GM12878 (cell line): ENCODE measurements at regions not wholly inside any gene's neighbourhood (a gene's known extent, or its start where the extent isn't known, plus 50 kb on each side); places are given as distances from the start of the nearest gene placed in this dataset.

Experiments
- ATAC-seq: fragments of 200-7000 bp; cut with Tn5 transposase; 3 replicates; pipeline ENCODE4 v1.9.1; 2020; ENCODE audit warnings: mild to moderate bottlenecking, moderate library complexity
- BruUV-seq: library from RNA; stranded (reverse); fragments of 400-500 nt; replicated peaks from 2 replicates; lab custom pipeline; 2021; lab: Mats Ljungman, UMichigan
- CTCF ChIA-PET: fragments of 300-600 bp; sonication (Branson Sonifier 250); formaldehyde crosslinking; extraction: SDS; loops from one replicate; lab custom pipeline; 2021; ENCODE audit warnings: inconsistent platforms; lab: Yijun Ruan, JAX
- POLR2A ChIA-PET: fragments of 350-600 bp; formaldehyde crosslinking; extraction: SDS; loops from one replicate; lab custom pipeline; 2021; ENCODE audit warnings: inconsistent platforms; lab: Charles Lee
- RAD21 ChIA-PET: fragments of 300-600 bp; sonication (Branson Sonifier 250); formaldehyde crosslinking; loops from one replicate; lab custom pipeline; 2023; ENCODE audit warnings: antibody characterized with exemption; ENCODE audit not compliant: unreplicated experiment; lab: Charles Lee
- SMC1A ChIA-PET: fragments of 300-600 bp; sonication (Branson Sonifier 250); formaldehyde crosslinking; loops from one replicate; lab custom pipeline; 2023; ENCODE audit not compliant: unreplicated experiment, uncharacterized antibody; lab: Charles Lee
- DNase-seq: peaks from one replicate; pipeline ENCODE4 v3.0.0-alpha.2; 2011; ENCODE audit warnings: low read depth, low spot score
- FAIRE-seq: peaks from 3 replicates; lab custom pipeline; 2011; peaks lifted over from hg19 to GRCh38; lab: Jason Lieb, UNC
- H2AFZ ChIP-seq: 2 replicates; pipeline ENCODE4 v1.6.0; 2011; ENCODE audit warnings: low read depth, low read length, control low read depth; ENCODE audit not compliant: control insufficient read depth
- H3K27ac ChIP-seq: 2 replicates; pipeline ENCODE4 v1.5.1; 2011; ENCODE audit warnings: control low read depth; ENCODE audit not compliant: control insufficient read depth, insufficient read depth
- H3K27me3 ChIP-seq, 2 experiments: replicated peaks in 1 of 2; 2 replicates each; pipeline versions ENCODE4 v1.6.0 to v1.6.1; 2011; ENCODE audit warnings: low read length in 1 of 2; ENCODE audit not compliant: control insufficient read depth in 2 of 2, insufficient read depth in 2 of 2
- H3K36me3 ChIP-seq, 2 experiments: 2 replicates each; pipeline ENCODE4 v1.5.1; 2011; ENCODE audit warnings: low read length in 1 of 2; ENCODE audit not compliant: control insufficient read depth in 2 of 2, insufficient read depth in 2 of 2
- H3K4me1 ChIP-seq: 2 replicates; pipeline ENCODE4 v1.6.1; 2011; ENCODE audit warnings: mild to moderate bottlenecking, low read length, moderate library complexity, mixed read lengths; ENCODE audit not compliant: control insufficient read depth, insufficient read depth
- H3K4me2 ChIP-seq: 2 replicates; pipeline ENCODE4 v1.6.0; 2011; ENCODE audit warnings: control low read depth; ENCODE audit not compliant: control insufficient read depth, insufficient read depth
- H3K4me3 ChIP-seq: fragments of 200-600 bp; sonication (generic); 2 replicates; pipeline ENCODE4 v1.5.1; 2016
- H3K79me2 ChIP-seq: 2 replicates; pipeline ENCODE4 v1.6.0; 2011; ENCODE audit warnings: low read length; ENCODE audit not compliant: control insufficient read depth, insufficient read depth
- H3K9ac ChIP-seq: 2 replicates; pipeline ENCODE4 v1.8.0; 2011; ENCODE audit warnings: low read length, control low read depth, mixed read lengths; ENCODE audit not compliant: control insufficient read depth, insufficient read depth
- H3K9me3 ChIP-seq: replicated peaks from 3 replicates; pipeline ENCODE4 v1.5.1; 2011; ENCODE audit warnings: mild to moderate bottlenecking, low read length; ENCODE audit not compliant: control insufficient read depth, insufficient read depth
- H4K20me1 ChIP-seq: 2 replicates; pipeline ENCODE4 v1.6.0; 2011; ENCODE audit not compliant: control insufficient read depth, insufficient read depth
- CBFB ChIP-seq: IDR thresholded peaks from 2 replicates; pipeline ENCODE4 v1.6.1; 2016; ENCODE audit warnings: antibody characterized with exemption, low read depth
- IRF4 ChIP-seq: IDR thresholded peaks from 2 replicates; pipeline ENCODE4 v1.6.1; 2011; ENCODE audit warnings: low read depth, low read length
- MTA2 ChIP-seq: fragments of 450-650 bp; IDR thresholded peaks from 2 replicates; pipeline ENCODE4 v1.6.1; 2016; ENCODE audit warnings: low read depth, mild to moderate bottlenecking, moderate library complexity
- STAT3 ChIP-seq: IDR thresholded peaks from 2 replicates; pipeline ENCODE4 v1.6.1; 2011; ENCODE audit warnings: low read depth, low read length, improper control_type of control experiment
- WGBS: methylation state at CpG from one replicate; pipeline ENCODE4 v1.1.6; 2016; ENCODE audit warnings: low lambda C conversion rate; ENCODE audit not compliant: insufficient replicate concordance, insufficient coverage; ENCODE audit errors: missing lambda C conversion rate; 5-methylcytosine and 5-hydroxymethylcytosine counted together
- in situ Hi-C: fragments of 300-500 bp; cut with MboI; formaldehyde crosslinking; loops from 9 replicates; pipeline ENCODE4 v1.14.3; 2018; ENCODE audit warnings: mixed read lengths
- intact Hi-C: fragments of 100-400 bp; cut with micrococcal nuclease; formaldehyde crosslinking; loops from one replicate; pipeline ENCODE4 v1.14.2; 2022; ENCODE audit not compliant: unreplicated experiment
- TF ChIP-seq, protein P1 (sequence below): fragments of 450-650 bp; formaldehyde crosslinking; IDR thresholded peaks from 2 replicates; pipeline ENCODE4 v1.4.0; 2020; ENCODE audit warnings: mild to moderate bottlenecking, moderate library complexity

DNA sequence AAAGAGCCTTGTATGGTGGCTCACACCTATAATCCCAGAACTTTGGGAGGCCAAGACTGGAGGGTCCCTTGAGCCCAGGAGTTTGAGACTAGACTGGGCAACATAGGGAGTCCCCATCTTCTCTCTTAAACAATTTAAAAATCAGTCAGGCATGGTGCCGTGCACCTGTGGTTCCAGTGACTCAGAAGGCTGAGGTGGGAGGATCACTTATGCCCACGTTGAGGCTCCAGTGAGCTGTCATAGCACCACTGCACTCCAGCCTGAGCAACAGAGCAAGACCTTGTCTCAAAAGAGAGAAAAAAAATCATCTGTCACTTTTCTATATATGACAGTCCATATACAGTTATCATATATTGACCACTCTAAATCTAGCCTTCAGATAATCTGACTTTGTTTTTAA, 658.3 kb downstream of the LTN1 start:
- Histone ChIP-seq H3K27ac (no peak overlapping the region), H3K79me2 (no peaks in the 10 kb centered on the region), H4K20me1 (no peaks in the 10 kb centered on the region), H3K4me3 (no peak overlapping the region), H2AFZ (no peak overlapping the region), H3K9ac (no peak overlapping the region), H3K27me3 (no peaks in the 10 kb centered on the region), H3K9me3 (no peaks in the 10 kb centered on the region), H3K36me3 (no peaks in the 10 kb centered on the region), H3K4me1 (no peaks in the 10 kb centered on the region), H3K4me2 (no peak overlapping the region)
- FAIRE-seq (no peak), DNase-seq (no peak), ATAC-seq (no peak)
- in situ Hi-C loops: no loop called here
- intact Hi-C loops: no loop called here
- ChIA-PET SMC1A (no interaction called here), RAD21 (no interaction called here), POLR2A (no interaction called here), CTCF (no interaction called here)
- 0% methylated on average over 2 of the region's 2 CpGs for WGBS
- no peak for TF ChIP-seq CBFB
- no peak for TF ChIP-seq MTA2
- TF ChIP-seq IRF4: no peak
- TF ChIP-seq STAT3: no peak
- TF ChIP-seq, protein P1, sequence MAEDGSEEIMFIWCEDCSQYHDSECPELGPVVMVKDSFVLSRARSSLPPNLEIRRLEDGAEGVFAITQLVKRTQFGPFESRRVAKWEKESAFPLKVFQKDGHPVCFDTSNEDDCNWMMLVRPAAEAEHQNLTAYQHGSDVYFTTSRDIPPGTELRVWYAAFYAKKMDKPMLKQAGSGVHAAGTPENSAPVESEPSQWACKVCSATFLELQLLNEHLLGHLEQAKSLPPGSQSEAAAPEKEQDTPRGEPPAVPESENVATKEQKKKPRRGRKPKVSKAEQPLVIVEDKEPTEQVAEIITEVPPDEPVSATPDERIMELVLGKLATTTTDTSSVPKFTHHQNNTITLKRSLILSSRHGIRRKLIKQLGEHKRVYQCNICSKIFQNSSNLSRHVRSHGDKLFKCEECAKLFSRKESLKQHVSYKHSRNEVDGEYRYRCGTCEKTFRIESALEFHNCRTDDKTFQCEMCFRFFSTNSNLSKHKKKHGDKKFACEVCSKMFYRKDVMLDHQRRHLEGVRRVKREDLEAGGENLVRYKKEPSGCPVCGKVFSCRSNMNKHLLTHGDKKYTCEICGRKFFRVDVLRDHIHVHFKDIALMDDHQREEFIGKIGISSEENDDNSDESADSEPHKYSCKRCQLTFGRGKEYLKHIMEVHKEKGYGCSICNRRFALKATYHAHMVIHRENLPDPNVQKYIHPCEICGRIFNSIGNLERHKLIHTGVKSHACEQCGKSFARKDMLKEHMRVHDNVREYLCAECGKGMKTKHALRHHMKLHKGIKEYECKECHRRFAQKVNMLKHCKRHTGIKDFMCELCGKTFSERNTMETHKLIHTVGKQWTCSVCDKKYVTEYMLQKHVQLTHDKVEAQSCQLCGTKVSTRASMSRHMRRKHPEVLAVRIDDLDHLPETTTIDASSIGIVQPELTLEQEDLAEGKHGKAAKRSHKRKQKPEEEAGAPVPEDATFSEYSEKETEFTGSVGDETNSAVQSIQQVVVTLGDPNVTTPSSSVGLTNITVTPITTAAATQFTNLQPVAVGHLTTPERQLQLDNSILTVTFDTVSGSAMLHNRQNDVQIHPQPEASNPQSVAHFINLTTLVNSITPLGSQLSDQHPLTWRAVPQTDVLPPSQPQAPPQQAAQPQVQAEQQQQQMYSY: no peak
- BruUV-seq: no TSS peak
